Urinary bladder (tissue), 3 donors: ENCODE measurements at regions not wholly inside any gene's neighbourhood (a gene's known extent, or its start where the extent isn't known, plus 50 kb on each side); places are given as distances from the start of the nearest gene placed in this dataset.

ENCODE experiments used
- DNase-seq: peaks from one replicate; pipeline ENCODE4 v3.0.0-alpha.2; 2015; ENCODE audit errors: extremely low spot score
- H3K27ac ChIP-seq: one replicate; pipeline ENCODE4 v1.5.1; 2013; ENCODE audit warnings: low read depth, mild to moderate bottlenecking, moderate library complexity
- H3K36me3 ChIP-seq: one replicate; pipeline ENCODE4 v1.6.1; 2013; ENCODE audit warnings: mild to moderate bottlenecking, moderate library complexity; ENCODE audit not compliant: insufficient read depth
- H3K4me1 ChIP-seq: one replicate; pipeline ENCODE4 v1.6.1; 2013; ENCODE audit warnings: mild to moderate bottlenecking, moderate library complexity; ENCODE audit not compliant: insufficient read depth
- H3K4me3 ChIP-seq: one replicate; pipeline ENCODE4 v1.5.1; 2013; ENCODE audit warnings: low read depth, low read length
- WGBS: extraction: QIAGEN DNeasy Blood & Tissue Kit; methylation state at CpG from one replicate; pipeline ENCODE4 v1.1.7; 2013; 5-methylcytosine and 5-hydroxymethylcytosine counted together
- donor health status: healthy with polysubstance abuse.
- donor health status: healthy.

DNA sequence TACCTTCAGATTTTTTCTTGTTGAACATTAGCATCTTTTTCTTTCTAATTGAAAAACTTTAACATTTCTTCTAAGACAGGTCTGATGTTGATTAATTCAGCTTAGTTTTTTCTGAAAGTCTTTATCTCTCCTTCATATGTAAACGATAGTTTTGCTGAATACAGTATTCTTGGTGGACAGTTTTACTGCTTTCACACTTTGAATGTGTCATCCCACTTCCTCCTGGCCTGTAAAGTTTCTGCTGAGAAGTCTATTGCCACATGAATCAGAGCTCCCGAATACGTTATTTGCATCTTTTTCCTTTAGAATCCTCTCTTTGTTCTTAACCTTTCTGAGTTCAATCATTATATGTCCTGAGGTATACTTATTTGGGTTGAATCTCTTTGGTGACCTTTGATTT lies 344.2 kb downstream of the OLFM3 start:
- Histone ChIP-seq H3K27ac (no peak overlapping the region), H3K36me3 (no peaks in the 10 kb centered on the region), H3K4me3 (no peak overlapping the region), H3K4me1 (no peaks in the 10 kb centered on the region)
- 78% methylated on average over 3 of the region's 3 CpGs for WGBS
- no peak for DNase-seq

DNA sequence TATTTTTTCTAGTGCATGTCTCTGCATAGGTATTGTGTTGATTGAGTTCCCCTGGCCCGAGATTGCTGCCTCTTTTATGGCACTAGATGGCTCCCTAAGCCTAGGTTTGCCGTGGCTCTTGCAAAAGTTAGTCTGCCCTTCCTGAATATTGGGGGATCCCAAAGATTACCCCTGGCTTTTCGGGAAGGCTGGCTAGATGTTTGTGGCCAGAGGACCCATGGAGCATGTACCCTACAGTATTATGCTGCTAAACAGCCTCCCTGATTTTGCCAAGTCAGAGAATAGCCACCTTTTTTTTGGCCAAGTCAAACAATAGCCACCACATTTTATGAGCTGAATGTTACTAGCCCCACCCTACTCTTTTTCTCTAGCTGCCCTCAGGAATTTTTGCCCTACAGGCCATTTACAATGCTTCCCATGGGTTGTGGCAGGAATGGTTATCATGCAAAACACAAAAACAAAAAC lies 343.2 kb downstream of the OLFM3 start:
- no peaks in the 10 kb centered on the region for H3K4me1 ChIP-seq
- H3K4me3 ChIP-seq, result no peak overlapping the region
- H3K36me3 ChIP-seq, result no peaks in the 10 kb centered on the region
- no peak for DNase-seq
- WGBS, result 9% methylated on average over 3 of the region's 3 CpGs
- no peak overlapping the region for H3K27ac ChIP-seq

DNA sequence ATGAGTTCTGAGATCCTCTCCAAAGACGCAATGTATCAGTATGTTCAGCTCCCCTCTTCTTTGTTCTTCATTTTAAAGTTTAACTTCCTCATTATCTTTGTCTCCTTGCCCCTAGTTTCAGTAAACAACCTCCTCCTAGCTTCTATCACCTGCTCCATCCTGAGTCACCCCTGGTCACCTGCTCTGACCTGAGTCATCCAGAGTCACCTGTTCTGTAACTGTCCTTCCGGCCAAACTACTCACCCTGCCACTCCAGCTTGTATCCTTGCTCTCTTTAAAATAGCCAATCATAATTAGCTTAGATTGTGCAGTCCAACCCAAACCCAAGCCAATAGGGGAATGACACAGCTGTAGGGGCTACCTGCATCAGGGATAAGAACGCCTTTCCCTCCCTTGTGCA lies 332.0 kb downstream of the OLFM3 start:
- Histone ChIP-seq H3K4me3 (no peak overlapping the region), H3K27ac (no peak overlapping the region), H3K36me3 (no peaks in the 10 kb centered on the region), H3K4me1 (no peaks in the 10 kb centered on the region)
- WGBS, result 92% methylated on average over 3 of the region's 3 CpGs
- no peak for DNase-seq

DNA sequence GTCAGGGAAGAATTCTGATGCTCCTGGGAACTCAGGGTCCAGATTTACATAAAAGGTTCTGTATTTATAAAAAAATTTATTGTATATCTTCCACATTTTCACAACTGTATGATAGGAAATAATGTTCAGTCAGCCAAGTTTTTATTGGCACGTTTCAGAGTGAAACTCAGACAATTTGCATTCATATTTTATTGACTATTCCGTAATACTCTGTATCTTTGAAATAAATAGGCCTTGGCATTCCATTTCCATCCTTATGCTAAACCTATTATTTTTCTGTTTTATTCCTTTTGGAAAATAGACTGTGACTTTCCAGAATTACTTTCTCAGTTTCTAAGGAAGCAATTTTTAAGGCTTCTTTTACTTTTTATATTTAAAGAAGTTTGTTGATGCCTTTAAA lies 329.0 kb downstream of the OLFM3 start:
- no peak overlapping the region for H3K27ac ChIP-seq
- 60% methylated on average over 2 of the region's 2 CpGs for WGBS
- H3K4me3 ChIP-seq, result no peak overlapping the region
- no peaks in the 10 kb centered on the region for H3K4me1 ChIP-seq
- H3K36me3 ChIP-seq, result no peaks in the 10 kb centered on the region
- no peak for DNase-seq

DNA sequence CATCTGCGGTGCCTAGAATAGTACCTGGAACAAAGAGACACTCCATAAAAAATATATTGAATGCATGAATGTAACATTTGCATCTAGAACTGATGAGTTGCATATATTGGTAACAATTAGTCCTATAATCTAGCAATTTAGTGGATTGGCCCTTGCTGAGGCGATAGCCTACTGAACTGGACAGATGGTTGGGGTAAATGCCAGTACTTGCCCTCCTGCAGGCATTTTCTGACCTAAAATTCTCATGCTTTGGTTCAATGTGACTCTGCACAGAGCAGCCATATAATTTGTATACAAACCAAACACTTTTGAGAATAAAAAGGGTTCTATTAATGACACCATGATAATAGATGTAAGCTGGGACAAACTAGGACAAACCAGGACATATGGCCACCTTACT lies 313.6 kb downstream of the OLFM3 start:
- WGBS, result 90% methylated on average over 2 of the region's 2 CpGs

DNA sequence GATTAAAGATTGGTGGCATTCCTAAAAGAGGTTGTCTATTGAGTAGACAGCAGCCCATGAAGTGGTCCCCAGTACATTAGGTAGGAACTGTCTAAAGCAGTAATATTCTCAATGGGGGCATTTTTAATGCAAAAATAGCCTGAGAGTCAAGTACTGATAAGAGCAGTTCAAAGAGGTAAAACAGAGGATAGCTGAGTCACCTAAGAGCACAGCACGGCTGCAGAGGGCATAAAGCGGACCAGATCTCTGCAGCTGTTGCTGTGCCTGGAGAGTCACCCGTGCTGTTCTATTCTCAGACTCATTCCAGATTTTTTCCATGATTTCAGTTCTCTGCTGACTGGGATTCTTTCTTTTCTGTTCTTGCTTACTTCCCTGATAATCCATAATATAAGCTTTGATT lies 313.2 kb downstream of the OLFM3 start:
- Histone ChIP-seq H3K4me1 (no peaks in the 10 kb centered on the region), H3K27ac (no peak overlapping the region), H3K4me3 (no peak overlapping the region), H3K36me3 (no peaks in the 10 kb centered on the region)
- 45% methylated on average over 3 of the region's 3 CpGs for WGBS
- DNase-seq, result no peak

More for the DNA sequence above, 313.6 kb downstream of the OLFM3 start:
- no peak overlapping the region for H3K4me3 ChIP-seq
- no peaks in the 10 kb centered on the region for H3K36me3 ChIP-seq
- DNase-seq, result no peak
- H3K4me1 ChIP-seq, result no peaks in the 10 kb centered on the region
- no peak overlapping the region for H3K27ac ChIP-seq

DNA sequence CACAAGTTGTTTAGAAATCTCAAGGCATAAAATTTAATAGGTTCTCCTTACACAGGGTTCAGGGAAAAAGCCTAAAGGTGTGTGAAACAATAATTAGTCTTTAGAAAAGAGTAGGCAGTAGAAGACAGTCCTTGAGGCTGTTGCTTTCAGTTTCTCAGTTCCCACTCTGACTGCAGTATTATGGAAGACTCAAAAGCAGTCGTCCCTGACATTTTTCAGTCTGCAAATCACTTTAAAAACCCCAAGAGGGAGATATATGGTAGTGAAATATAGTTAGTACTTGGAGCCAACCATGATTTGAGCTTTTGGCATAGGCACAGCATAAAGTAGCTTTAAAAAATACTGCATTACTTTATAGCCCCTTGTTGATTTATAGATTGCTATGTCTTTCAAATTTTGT lies 299.7 kb downstream of the OLFM3 start:
- DNase-seq, result no peak
- Histone ChIP-seq H3K4me3 (no peak overlapping the region), H3K4me1 (no peaks in the 10 kb centered on the region), H3K36me3 (no peaks in the 10 kb centered on the region), H3K27ac (no peak overlapping the region)
- WGBS, result 3% methylated on average over 1 of the region's 1 CpG

DNA sequence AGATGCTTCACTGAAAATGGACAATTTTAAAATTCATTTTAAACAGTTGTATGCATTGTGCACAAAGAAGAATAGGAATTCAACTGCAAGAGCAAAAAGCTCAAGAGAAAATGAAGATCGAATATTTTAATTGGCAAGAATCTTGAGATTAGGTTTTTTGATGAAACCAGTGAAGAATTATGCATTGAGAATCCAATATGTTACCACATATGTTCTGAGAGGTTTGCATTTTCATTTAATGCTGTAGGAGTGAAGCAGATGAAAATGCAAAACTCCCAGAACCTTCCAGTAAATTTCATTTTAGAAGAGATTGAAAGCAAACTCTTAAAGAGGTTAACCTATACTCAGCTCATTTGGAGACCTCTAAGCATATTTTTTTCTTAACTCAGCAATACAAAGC lies 298.0 kb downstream of the OLFM3 start:
- 94% methylated on average over 1 of the region's 1 CpG for WGBS
- DNase-seq, result no peak
- no peaks in the 10 kb centered on the region for H3K36me3 ChIP-seq
- H3K4me1 ChIP-seq, result no peaks in the 10 kb centered on the region
- H3K27ac ChIP-seq, result no peak overlapping the region
- H3K4me3 ChIP-seq, result no peak overlapping the region

DNA sequence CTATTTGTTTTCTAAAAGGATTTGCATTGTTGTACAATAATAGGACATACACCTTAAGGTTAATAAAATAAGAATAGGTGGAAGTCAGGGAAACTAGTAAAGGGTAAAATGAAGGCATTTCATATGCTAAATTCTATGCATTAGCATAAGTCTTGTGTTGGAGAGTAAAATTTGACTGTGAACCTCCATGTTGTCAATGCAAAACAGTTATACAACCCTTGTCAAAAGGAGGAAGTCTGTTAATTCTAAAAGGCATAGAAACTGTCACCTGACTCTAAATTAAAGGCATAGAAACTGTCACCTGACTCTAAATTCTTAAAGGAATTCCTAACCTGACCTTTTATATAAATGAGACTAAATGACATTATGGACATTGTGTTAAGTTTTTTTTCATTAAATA lies 291.8 kb downstream of the OLFM3 start:
- H3K36me3 ChIP-seq, result no peaks in the 10 kb centered on the region
- no peak overlapping the region for H3K4me3 ChIP-seq
- no peak for DNase-seq
- H3K4me1 ChIP-seq, result no peaks in the 10 kb centered on the region
- no peak overlapping the region for H3K27ac ChIP-seq

DNA sequence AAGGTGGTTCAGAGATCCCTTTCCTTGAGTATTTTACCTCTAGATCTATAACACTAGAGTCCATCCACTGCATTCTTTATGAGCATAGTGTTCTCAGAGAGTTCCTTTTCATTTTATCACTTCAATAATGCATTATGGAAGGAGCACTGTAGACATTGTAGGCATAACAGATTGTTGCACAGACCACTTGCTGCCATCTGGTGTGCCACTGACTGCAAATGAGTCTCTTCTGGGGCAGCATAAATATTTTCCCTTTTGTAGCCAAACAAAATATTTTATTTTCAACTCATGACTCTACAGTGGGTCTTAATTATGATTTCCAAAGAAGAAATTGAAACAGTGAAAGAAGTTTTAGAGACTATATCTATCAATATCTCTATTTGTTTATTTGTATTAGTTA lies 290.4 kb downstream of the OLFM3 start:
- H3K4me1 ChIP-seq, result no peaks in the 10 kb centered on the region
- no peak overlapping the region for H3K27ac ChIP-seq
- no peak overlapping the region for H3K4me3 ChIP-seq
- DNase-seq, result no peak
- no peaks in the 10 kb centered on the region for H3K36me3 ChIP-seq

DNA sequence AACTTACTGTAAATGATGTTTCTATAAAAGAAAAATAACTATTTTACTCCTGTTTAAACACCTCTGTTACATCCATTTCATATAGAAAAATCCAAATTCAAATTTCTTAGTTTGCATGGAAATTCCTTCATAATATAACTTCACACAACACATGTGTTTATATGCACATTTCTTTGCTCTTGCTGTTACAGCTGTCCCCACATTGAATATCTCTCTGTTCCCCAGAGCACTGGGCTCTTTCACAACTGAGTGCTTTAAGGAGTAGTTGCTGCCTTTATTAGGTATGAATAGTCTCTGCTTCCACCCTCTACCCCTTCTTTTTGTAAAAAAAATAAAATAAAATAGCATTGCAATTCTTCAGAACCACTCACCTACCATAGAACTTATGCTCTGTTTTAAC lies 287.0 kb downstream of the OLFM3 start:
- DNase-seq, result no peak
- Histone ChIP-seq H3K4me1 (no peaks in the 10 kb centered on the region), H3K36me3 (no peaks in the 10 kb centered on the region), H3K4me3 (no peak overlapping the region), H3K27ac (no peak overlapping the region)

DNA sequence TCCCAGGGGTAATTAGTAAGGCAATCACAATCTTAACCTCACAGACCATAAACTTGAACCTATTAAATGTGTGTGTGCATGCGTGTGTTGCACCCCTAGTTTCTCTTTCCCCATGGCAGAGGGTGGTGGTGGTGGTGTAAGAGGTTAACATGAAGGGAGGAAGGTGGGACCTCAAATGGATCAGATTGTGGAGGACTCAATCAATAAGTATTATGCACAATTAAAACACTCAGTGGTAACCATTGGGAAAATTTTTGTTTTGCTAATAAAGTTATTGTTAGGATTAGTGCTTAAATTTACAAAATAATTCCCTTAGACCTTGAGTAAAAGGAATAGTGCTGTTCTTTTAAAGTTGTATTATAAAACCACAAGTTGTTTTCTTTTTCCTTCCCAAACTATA lies 283.0 kb downstream of the OLFM3 start:
- 49% methylated on average over 1 of the region's 1 CpG for WGBS
- Histone ChIP-seq H3K36me3 (no peaks in the 10 kb centered on the region), H3K4me1 (no peaks in the 10 kb centered on the region), H3K27ac (no peak overlapping the region), H3K4me3 (no peak overlapping the region)
- no peak for DNase-seq

DNA sequence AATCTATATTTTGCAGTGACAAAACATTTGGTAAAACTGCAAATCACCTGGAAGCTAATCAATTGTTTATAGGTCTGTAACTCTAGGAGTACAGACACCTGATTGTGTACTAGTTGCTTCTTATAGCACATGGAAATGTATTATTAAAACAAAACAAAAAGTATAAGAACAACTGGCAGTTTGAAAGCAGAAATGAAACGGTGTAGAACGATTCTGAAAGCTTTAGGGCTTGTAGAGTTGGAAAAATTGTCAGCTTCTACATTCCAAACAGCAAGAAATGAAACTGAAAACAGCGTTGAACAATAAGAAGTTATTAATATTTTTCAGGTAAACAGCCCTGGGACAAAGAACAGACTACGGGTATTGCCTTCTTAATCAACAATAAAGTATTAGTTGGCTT lies 273.3 kb downstream of the OLFM3 start:
- 81% methylated on average over 4 of the region's 4 CpGs for WGBS
- H3K27ac ChIP-seq, result no peak overlapping the region
- H3K4me3 ChIP-seq, result no peak overlapping the region
- no peaks in the 10 kb centered on the region for H3K4me1 ChIP-seq
- H3K36me3 ChIP-seq, result no peaks in the 10 kb centered on the region
- no peak for DNase-seq

DNA sequence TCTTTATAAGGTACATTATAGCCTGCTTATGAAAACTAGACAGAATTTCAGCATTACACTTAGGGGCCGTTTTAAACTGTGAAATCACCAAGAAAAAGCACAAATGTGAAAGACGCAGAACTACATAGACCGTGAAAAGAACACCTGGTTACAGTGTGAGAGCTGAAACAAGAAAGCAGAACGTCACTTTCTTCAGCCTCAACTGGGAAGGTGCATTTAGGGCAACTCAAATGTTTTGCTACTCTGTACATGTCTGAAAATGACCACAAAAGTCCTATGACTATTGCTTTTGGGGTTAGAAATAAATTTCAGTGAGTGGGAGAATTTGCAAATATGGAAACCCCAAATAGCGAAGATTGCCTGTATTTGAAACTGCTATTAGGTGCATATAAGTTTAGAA lies 268.7 kb downstream of the OLFM3 start:
- Histone ChIP-seq H3K4me3 (no peak overlapping the region), H3K4me1 (no peaks in the 10 kb centered on the region), H3K27ac (no peak overlapping the region), H3K36me3 (no peaks in the 10 kb centered on the region)
- 77% methylated on average over 5 of the region's 5 CpGs for WGBS
- DNase-seq, result no peak

DNA sequence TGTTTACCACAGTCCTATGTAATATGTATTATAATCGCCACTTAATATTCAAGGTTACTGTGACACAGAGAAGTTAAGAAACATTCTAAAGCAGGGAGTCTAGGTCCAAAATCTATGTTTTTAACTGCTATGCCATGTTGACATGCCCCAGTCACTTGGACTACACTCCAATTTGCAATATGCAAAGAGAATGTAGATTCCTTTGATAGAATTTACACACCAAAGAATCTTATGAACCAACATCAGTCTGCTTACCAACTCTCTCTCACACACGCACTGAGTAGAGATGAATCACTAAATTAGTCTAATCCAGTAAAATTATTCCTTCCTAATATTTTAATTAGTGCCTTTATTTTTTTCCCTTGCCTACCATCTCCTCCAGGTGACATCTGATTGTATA lies 266.2 kb downstream of the OLFM3 start:
- Histone ChIP-seq H3K4me1 (no peaks in the 10 kb centered on the region), H3K27ac (no peak overlapping the region), H3K36me3 (no peaks in the 10 kb centered on the region), H3K4me3 (no peak overlapping the region)
- DNase-seq, result no peak
- 92% methylated on average over 2 of the region's 2 CpGs for WGBS
